BLaER1 (cell line): ENCODE measurements at regions not wholly inside any gene's neighbourhood (a gene's known extent, or its start where the extent isn't known, plus 50 kb on each side); places are given as distances from the start of the nearest gene placed in this dataset.
"Not testable (repeated sequence)": the region's sequence is repeated elsewhere in the genome, so short reads cannot be mapped to it uniquely, and the experiment has no call there.

ENCODE experiments used
- H3K27ac ChIP-seq: shearing (Covaris generic); formaldehyde crosslinking; 2 replicates; pipeline ENCODE4 v1.8.1; 2022
- H3K27me3 ChIP-seq: shearing (Covaris generic); formaldehyde crosslinking; 2 replicates; pipeline ENCODE4 v1.8.1; 2022
- H3K36me3 ChIP-seq: shearing (Covaris generic); formaldehyde crosslinking; 2 replicates; pipeline ENCODE4 v1.8.1; 2022
- H3K4me1 ChIP-seq: shearing (Covaris generic); formaldehyde crosslinking; 2 replicates; pipeline ENCODE4 v1.8.1; 2022
- H3K4me2 ChIP-seq: shearing (Covaris generic); formaldehyde crosslinking; 2 replicates; pipeline ENCODE4 v1.8.1; 2022
- H3K4me3 ChIP-seq: shearing (Covaris generic); formaldehyde crosslinking; 2 replicates; pipeline ENCODE4 v1.8.1; 2022
- H3K9ac ChIP-seq: shearing (Covaris generic); formaldehyde crosslinking; 2 replicates; pipeline ENCODE4 v1.8.1; 2022
- H3K9me3 ChIP-seq: shearing (Covaris generic); formaldehyde crosslinking; 2 replicates; pipeline ENCODE4 v1.8.1; 2022
- H4K20me1 ChIP-seq: shearing (Covaris generic); formaldehyde crosslinking; 2 replicates; pipeline ENCODE4 v1.8.1; 2022
- Cebpa-rat ChIP-seq: shearing (Covaris generic); IDR thresholded peaks from 2 replicates; pipeline ENCODE4 v1.8.1; 2022

DNA sequence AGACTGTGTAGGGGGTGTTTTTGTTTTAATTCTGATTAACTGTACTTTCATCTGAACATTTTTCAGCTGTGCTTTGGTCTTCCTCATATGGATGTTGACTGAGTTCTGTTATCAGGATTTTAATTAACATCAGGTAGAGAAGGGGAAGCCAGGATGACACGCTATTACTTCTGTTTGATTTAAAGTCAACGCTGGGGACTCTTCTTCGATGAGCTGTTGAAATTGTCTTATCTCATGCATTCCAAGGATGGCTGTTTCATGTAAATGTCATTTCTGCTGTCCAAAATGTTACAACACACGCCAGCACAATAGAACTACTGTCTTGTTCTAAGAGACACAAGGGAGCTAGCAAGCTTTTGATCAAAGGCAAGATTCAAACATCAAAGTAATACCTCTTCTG lies 263.3 kb upstream of the CDH5 start:
- Histone ChIP-seq H3K27ac (no peak overlapping the region), H3K4me2 (no peak overlapping the region), H3K27me3 (no peaks in the 10 kb centered on the region), H4K20me1 (no peaks in the 10 kb centered on the region), H3K36me3 (no peaks in the 10 kb centered on the region), H3K4me3 (no peak overlapping the region), H3K9me3 (no peaks in the 10 kb centered on the region), H3K4me1 (peaks cover 7% of the 10 kb centered on the region), H3K9ac (no peak overlapping the region)
- TF ChIP-seq Cebpa-rat, result no peak

DNA sequence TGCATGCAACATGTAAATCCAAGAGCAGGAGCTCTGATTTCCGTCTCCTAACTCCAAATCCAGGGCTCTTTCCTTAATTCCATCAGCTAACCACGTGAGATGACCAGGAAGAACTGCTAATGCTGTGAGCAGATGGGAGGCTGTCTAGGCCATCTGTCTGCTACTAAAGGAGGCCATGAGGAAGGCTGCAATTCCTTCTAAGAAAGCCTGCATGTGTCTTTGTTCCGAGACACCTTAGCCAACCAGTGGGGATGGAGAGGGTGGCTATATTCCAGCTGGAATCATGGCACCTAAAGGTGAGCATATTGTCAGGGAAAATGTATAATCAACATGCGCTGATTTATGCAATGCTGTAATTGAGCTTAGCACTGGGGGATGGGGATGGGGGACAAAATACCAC lies 267.2 kb upstream of the CDH5 start:
- Histone ChIP-seq H4K20me1 (no peaks in the 10 kb centered on the region), H3K4me1 (peaks cover 7% of the 10 kb centered on the region), H3K9ac (no peak overlapping the region), H3K36me3 (no peaks in the 10 kb centered on the region), H3K9me3 (no peaks in the 10 kb centered on the region), H3K27ac (no peak overlapping the region), H3K4me3 (no peak overlapping the region), H3K27me3 (no peaks in the 10 kb centered on the region), H3K4me2 (no peak overlapping the region)
- TF ChIP-seq Cebpa-rat, result no peak

DNA sequence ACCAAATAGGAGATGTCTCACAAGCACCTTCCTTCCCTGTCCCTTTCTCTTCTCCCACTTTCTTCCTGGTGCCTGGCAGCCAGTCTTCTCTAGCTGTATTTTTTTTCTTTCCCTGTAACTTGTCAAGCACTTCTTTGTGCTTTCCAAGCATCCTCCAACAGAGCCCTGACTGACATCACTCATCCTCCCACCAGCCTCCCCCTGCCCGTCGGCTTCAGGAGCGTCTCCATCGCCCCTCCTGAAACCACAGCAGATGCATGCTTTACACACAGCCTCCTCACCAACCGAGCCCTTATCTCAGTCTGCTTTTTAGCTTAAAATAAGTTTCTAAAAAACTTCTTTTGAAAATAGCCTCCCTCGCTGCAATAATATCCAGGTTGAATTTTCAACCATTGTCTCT lies 268.7 kb upstream of the CDH5 start:
- H4K20me1 ChIP-seq, result no peaks in the 10 kb centered on the region
- no peaks in the 10 kb centered on the region for H3K36me3 ChIP-seq
- H3K27me3 ChIP-seq, result no peaks in the 10 kb centered on the region
- H3K9me3 ChIP-seq, result no peaks in the 10 kb centered on the region
- H3K4me1 ChIP-seq, result peaks cover 7% of the 10 kb centered on the region
- no peak overlapping the region for H3K9ac ChIP-seq
- no peak overlapping the region for H3K4me3 ChIP-seq
- no peak for TF ChIP-seq Cebpa-rat
- no peak overlapping the region for H3K4me2 ChIP-seq
- H3K27ac ChIP-seq, result no peak overlapping the region

GRCh38 chr16:66095676-66096075 lies 270.8 kb upstream of the CDH5 start:
- no peaks in the 10 kb centered on the region for H3K27me3 ChIP-seq
- no peak overlapping the region for H3K27ac ChIP-seq
- no peak overlapping the region for H3K9ac ChIP-seq
- no peak overlapping the region for H3K4me2 ChIP-seq
- no peaks in the 10 kb centered on the region for H3K9me3 ChIP-seq
- no peak overlapping the region for H3K4me3 ChIP-seq
- no peaks in the 10 kb centered on the region for H4K20me1 ChIP-seq
- H3K36me3 ChIP-seq, result no peaks in the 10 kb centered on the region
- no peak for TF ChIP-seq Cebpa-rat
- H3K4me1 ChIP-seq, result peaks cover 19% of the 10 kb centered on the region

DNA sequence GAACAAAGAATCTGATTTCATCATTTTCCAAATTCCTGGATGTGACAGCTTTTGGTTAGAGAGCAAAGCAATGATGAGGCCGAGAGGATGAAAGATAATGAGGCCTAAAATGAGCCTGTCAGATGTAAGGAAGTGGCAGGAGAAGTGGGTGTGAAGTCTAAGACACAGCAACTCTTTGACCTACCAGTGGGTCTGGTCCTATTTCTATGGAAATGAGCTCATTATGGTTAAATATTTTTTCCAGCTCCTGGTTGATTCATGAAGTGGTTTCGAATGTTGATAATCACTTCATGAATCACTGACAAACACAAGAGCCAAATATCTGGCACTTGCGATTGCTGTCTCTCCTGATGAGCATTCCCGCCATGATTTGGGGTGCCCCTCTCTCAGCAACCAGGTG lies 273.3 kb upstream of the CDH5 start:
- Histone ChIP-seq H3K9me3 (no peaks in the 10 kb centered on the region), H3K27me3 (no peaks in the 10 kb centered on the region), H3K4me3 (no peak overlapping the region), H3K4me1 (peaks cover 26% of the 10 kb centered on the region), H3K27ac (no peak overlapping the region), H4K20me1 (no peaks in the 10 kb centered on the region), H3K9ac (no peak overlapping the region), H3K4me2 (no peak overlapping the region), H3K36me3 (no peaks in the 10 kb centered on the region)
- TF ChIP-seq Cebpa-rat, result no peak

DNA sequence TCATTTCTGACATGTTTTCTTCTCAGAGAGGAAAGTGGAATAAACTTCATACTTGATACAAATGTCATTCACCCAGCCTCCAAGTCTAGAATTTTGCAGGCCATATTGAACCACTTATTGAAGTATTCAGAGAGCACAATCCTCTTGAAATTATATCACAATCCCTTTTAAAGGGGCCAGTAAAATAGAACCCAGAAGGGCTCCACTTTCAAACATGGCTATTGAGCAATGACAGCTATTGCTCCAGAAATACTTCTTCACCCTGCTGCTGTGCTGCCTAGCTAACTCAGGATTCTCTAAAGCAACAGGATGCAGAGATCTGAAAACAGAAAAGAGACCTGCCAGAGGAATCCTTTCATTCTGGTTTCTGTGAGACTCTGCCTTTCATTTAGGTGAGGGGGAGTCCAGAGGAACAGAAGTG lies 275.0 kb upstream of the CDH5 start:
- H4K20me1 ChIP-seq, result no peaks in the 10 kb centered on the region
- no peaks in the 10 kb centered on the region for H3K27me3 ChIP-seq
- TF ChIP-seq Cebpa-rat, result no peak
- no peaks in the 10 kb centered on the region for H3K9me3 ChIP-seq
- H3K4me1 ChIP-seq, result peaks cover 26% of the 10 kb centered on the region
- no peaks in the 10 kb centered on the region for H3K36me3 ChIP-seq
- no peak overlapping the region for H3K27ac ChIP-seq
- H3K4me2 ChIP-seq, result peak overlapping the region; percentile 57
- H3K9ac ChIP-seq, result no peak overlapping the region
- no peak overlapping the region for H3K4me3 ChIP-seq

DNA sequence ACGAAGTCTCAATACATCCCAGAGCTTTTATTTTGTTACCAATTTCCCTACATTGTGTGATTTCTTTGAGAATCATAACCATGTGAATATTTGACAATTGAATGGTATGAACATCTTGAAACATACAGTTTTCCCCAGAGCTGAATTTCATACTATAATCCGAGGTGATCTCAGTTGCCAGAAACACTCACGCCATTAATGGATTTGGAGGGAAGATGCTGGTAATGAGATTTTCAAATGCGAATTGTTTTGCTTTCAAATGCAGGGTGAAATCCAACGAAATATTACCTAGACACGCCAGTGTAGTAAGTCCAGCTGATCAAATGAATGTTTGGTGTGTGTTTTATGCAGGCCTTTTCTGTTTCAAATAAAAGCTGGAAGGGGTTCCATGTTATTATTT lies 277.8 kb upstream of the CDH5 start:
- H3K4me1 ChIP-seq, result peaks cover 28% of the 10 kb centered on the region
- H4K20me1 ChIP-seq, result no peaks in the 10 kb centered on the region
- no peak overlapping the region for H3K4me2 ChIP-seq
- no peaks in the 10 kb centered on the region for H3K9me3 ChIP-seq
- H3K36me3 ChIP-seq, result no peaks in the 10 kb centered on the region
- H3K4me3 ChIP-seq, result no peak overlapping the region
- H3K27ac ChIP-seq, result no peak overlapping the region
- H3K9ac ChIP-seq, result no peak overlapping the region
- H3K27me3 ChIP-seq, result no peaks in the 10 kb centered on the region
- no peak for TF ChIP-seq Cebpa-rat

DNA sequence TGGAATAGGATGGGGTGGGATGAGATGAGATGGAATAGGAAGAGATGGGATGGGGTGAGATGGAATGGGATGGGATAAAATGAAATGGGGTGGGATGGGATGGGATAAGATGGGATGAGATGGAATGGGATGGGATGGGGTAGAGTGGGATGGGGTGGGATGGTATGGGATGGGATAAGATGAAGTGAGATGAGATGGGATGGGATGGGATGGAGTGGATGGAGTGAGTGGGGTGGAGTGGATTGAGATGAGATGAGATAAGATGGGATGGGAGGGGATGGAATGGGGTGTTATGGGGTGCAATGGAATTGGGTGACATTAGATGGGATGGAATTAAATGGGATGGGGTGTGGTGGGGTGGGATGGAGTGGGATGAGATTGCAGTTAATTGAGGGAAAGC lies 279.2 kb upstream of the CDH5 start:
- Histone ChIP-seq H3K4me3 (no peak overlapping the region), H3K27ac (no peak overlapping the region), H4K20me1 (no peaks in the 10 kb centered on the region), H3K4me1 (peaks cover 35% of the 10 kb centered on the region), H3K27me3 (no peaks in the 10 kb centered on the region), H3K36me3 (no peaks in the 10 kb centered on the region), H3K4me2 (no peak overlapping the region), H3K9me3 (no peaks in the 10 kb centered on the region), H3K9ac (no peak overlapping the region)
- TF ChIP-seq Cebpa-rat, result no peak

DNA sequence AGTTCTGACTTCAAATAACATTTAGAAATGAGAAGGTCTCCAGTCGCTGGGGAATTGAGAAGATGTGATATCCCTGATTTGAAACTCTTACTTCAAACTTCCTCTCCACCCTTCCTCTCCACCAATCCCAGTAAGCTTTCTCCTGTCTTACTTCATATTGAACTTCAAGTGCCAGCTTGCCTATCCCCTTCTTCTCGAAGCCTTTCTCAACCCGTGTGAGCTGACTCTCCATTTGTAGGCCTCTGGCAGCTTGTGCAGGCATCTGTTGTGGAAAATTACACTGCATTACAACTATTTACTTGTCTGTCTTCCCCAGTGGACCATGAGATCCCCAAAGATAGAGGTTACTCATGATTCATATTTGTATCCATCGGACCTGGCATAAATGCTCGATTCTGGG lies 280.8 kb upstream of the CDH5 start:
- no peaks in the 10 kb centered on the region for H3K9me3 ChIP-seq
- H3K36me3 ChIP-seq, result no peaks in the 10 kb centered on the region
- no peak overlapping the region for H3K4me2 ChIP-seq
- peaks cover 18% of the 10 kb centered on the region for H3K4me1 ChIP-seq
- H3K9ac ChIP-seq, result no peak overlapping the region
- H3K27me3 ChIP-seq, result no peaks in the 10 kb centered on the region
- H3K4me3 ChIP-seq, result no peak overlapping the region
- H3K27ac ChIP-seq, result no peak overlapping the region
- H4K20me1 ChIP-seq, result no peaks in the 10 kb centered on the region
- TF ChIP-seq Cebpa-rat, result no peak

- H3K27ac ChIP-seq, result not testable (repeated sequence)
Observed at GRCh38 chr16:66084731-66085130, 281.8 kb upstream of the CDH5 start.

GRCh38 chr16:66084306-66084705 lies 282.2 kb upstream of the CDH5 start:
- no peaks in the 10 kb centered on the region for H3K36me3 ChIP-seq
- H3K4me1 ChIP-seq, result peaks cover 12% of the 10 kb centered on the region
- H3K27ac ChIP-seq, result no peak overlapping the region
- no peaks in the 10 kb centered on the region for H4K20me1 ChIP-seq
- no peak overlapping the region for H3K9ac ChIP-seq
- H3K27me3 ChIP-seq, result no peaks in the 10 kb centered on the region
- H3K9me3 ChIP-seq, result no peaks in the 10 kb centered on the region
- no peak for TF ChIP-seq Cebpa-rat
- no peak overlapping the region for H3K4me2 ChIP-seq
- H3K4me3 ChIP-seq, result no peak overlapping the region

More at GRCh38 chr16:66084731-66085130, 281.8 kb upstream of the CDH5 start:
- not testable (repeated sequence) for H3K27me3 ChIP-seq, H3K4me2 ChIP-seq, H3K9me3 ChIP-seq, H3K36me3 ChIP-seq, H3K9ac ChIP-seq, H3K4me3 ChIP-seq, H4K20me1 ChIP-seq
- H3K4me1 ChIP-seq, result peaks cover 12% of the 10 kb centered on the region
